ENCODE measurements at regions not wholly inside any gene's neighbourhood (a gene's known extent, or its start where the extent isn't known, plus 50 kb on each side); places are given as distances from the start of the nearest gene placed in this dataset.

DNA sequence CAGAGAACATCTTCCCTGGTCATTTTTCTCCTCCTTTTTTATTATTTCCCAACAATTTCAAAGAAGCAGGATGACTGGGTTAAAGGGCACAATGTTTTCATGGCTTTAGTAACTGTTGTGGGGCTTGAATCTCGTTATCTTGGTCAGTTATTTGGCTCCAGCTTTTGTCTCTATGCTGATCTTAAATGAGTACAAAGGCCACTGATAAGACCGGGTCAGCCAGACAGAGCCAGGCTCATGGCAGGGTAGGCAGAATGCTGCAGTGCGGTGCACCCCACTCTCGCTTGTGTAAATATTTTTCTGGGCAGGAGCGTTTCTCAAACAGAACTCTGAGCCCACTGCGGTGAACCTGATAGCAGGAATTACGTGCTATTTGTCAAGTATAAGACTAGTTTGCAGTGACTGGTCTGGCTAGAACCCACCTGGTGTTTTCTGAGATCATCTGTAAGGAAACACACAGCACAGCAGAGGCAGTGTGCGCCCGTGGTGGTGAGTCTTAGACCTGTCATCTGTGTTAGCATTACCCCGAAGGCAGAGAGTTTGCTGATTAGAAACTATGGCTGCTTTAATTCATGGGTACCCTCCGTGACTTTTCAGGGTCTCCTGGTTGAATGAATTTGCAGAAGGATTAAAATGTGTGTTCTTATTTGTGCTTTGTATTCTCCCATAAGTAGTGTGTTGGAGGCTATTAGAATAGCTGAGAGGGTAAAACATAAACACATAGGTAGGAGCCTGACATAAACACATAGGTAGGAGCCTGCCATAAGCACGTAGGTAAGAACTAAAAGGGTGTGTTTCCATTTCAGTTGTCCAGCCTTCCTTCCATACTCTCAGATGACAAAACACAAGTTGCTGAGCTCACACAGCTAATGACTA, 158.6 kb upstream of the DMRT1 start:
- TF ChIP-seq EZH2phosphoT487 (IDR thresholded peaks at IDR 0.05; ENCODE audit: borderline replicate concordance, low read length): no peak
- TF ChIP-seq, protein P1, sequence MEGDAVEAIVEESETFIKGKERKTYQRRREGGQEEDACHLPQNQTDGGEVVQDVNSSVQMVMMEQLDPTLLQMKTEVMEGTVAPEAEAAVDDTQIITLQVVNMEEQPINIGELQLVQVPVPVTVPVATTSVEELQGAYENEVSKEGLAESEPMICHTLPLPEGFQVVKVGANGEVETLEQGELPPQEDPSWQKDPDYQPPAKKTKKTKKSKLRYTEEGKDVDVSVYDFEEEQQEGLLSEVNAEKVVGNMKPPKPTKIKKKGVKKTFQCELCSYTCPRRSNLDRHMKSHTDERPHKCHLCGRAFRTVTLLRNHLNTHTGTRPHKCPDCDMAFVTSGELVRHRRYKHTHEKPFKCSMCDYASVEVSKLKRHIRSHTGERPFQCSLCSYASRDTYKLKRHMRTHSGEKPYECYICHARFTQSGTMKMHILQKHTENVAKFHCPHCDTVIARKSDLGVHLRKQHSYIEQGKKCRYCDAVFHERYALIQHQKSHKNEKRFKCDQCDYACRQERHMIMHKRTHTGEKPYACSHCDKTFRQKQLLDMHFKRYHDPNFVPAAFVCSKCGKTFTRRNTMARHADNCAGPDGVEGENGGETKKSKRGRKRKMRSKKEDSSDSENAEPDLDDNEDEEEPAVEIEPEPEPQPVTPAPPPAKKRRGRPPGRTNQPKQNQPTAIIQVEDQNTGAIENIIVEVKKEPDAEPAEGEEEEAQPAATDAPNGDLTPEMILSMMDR (conservative IDR thresholded peaks at IDR 0.05; ENCODE audit: low read depth, low read length): no peak
